NCI-H748 (cell line): ENCODE measurements at regions not wholly inside any gene's neighbourhood (a gene's known extent, or its start where the extent isn't known, plus 50 kb on each side); places are given as distances from the start of the nearest gene placed in this dataset.

Experiments used
- DNase-seq: peaks from one replicate; lab custom pipeline; 2025; ENCODE audit not compliant: unreplicated experiment; lab: John Stamatoyannopoulos, UW

GRCh38 chr16:65545413-65545956 is 423.6 kb upstream of the CDH11 start:
- DNase-seq: no peak

- DNase-seq: no peak
Observed at GRCh38 chr16:65543781-65544740, 422.2 kb upstream of the CDH11 start.

- DNase-seq: no peak
Observed at GRCh38 chr16:65541646-65542045, 419.8 kb upstream of the CDH11 start.

GRCh38 chr16:65540901-65541300 is 419.0 kb upstream of the CDH11 start:
- no peak for DNase-seq

- no peak for DNase-seq
Observed at GRCh38 chr16:65538976-65539375, 417.1 kb upstream of the CDH11 start.

GRCh38 chr16:65537336-65537735 is 415.5 kb upstream of the CDH11 start:
- DNase-seq: no peak

- DNase-seq: no peak
Observed at GRCh38 chr16:65534121-65534528, 412.3 kb upstream of the CDH11 start.

GRCh38 chr16:65532846-65533245 is 411.0 kb upstream of the CDH11 start:
- DNase-seq: peak; percentile 2

GRCh38 chr16:65532258-65532657 is 410.4 kb upstream of the CDH11 start:
- peak; percentile 87 for DNase-seq

- DNase-seq: no peak
Observed at GRCh38 chr16:65531475-65531874, 409.6 kb upstream of the CDH11 start.

GRCh38 chr16:65525707-65526106 is 403.8 kb upstream of the CDH11 start:
- no peak for DNase-seq

GRCh38 chr16:65524997-65525396 is 403.1 kb upstream of the CDH11 start:
- no peak for DNase-seq

- no peak for DNase-seq
Observed at GRCh38 chr16:65524231-65524630, 402.4 kb upstream of the CDH11 start.

GRCh38 chr16:65523283-65523944 is 401.6 kb upstream of the CDH11 start:
- DNase-seq: peak; percentile 8

GRCh38 chr16:65522412-65522811 is 400.5 kb upstream of the CDH11 start:
- no peak for DNase-seq

- no peak for DNase-seq
Observed at GRCh38 chr16:65521633-65522328, 399.9 kb upstream of the CDH11 start.

GRCh38 chr16:65519402-65519801 is 397.5 kb upstream of the CDH11 start:
- DNase-seq: no peak

- DNase-seq: no peak
Observed at GRCh38 chr16:65515193-65515592, 393.3 kb upstream of the CDH11 start.

- no peak for DNase-seq
Observed at GRCh38 chr16:65510850-65511249, 389.0 kb upstream of the CDH11 start.

- DNase-seq: no peak
Observed at GRCh38 chr16:65510241-65510640, 388.4 kb upstream of the CDH11 start.

- no peak for DNase-seq
Observed at GRCh38 chr16:65509172-65509571, 387.3 kb upstream of the CDH11 start.
